Tibial artery (tissue), 4 donors: ENCODE measurements at regions not wholly inside any gene's neighbourhood (a gene's known extent, or its start where the extent isn't known, plus 50 kb on each side); places are given as distances from the start of the nearest gene placed in this dataset.

Experiments
- DNase-seq, 2 donors: peaks; one replicate each; pipeline ENCODE4 v3.0.0-alpha.2; 2019
- H3K27ac ChIP-seq, 2 donors: fragments of 200-600 bp; sonication (generic) in 1 of 2; 1 replicate in 1 of 2; 2 replicates in 1 of 2; pipeline ENCODE4 v1.5.1; 2018 to 2019; ENCODE audit warnings: mild to moderate bottlenecking in 1 of 2
- H3K27me3 ChIP-seq, 2 donors: fragments of 200-600 bp; sonication (generic) in 1 of 2; one replicate each; pipeline versions ENCODE4 v1.5.1 to v1.6.0; 2016 to 2019
- H3K36me3 ChIP-seq, 3 donors: fragments of 200-600 bp; sonication (generic) in 2 of 3; one replicate each; pipeline ENCODE4 v1.5.1; 2016 to 2019; ENCODE audit warnings: mild to moderate bottlenecking in 2 of 3
- H3K4me1 ChIP-seq, 4 donors: fragments of 200-600 bp; sonication (generic) in 2 of 4; 1 replicate in 3 of 4; 2 replicates in 1 of 4; pipeline ENCODE4 v1.5.1; 2016 to 2019
- H3K4me3 ChIP-seq, 2 donors: fragments of 200-600 bp; sonication (generic) in 1 of 2; 1 replicate in 1 of 2; 2 replicates in 1 of 2; pipeline ENCODE4 v1.5.1; 2018 to 2019; ENCODE audit warnings: mild to moderate bottlenecking in 2 of 2
- H3K9me3 ChIP-seq, 3 donors: fragments of 200-600 bp; sonication (generic) in 1 of 3; one replicate each; pipeline ENCODE4 v1.5.1; 2016 to 2019
- CTCF ChIP-seq, 2 experiments: fragments of 200-600 bp in 1 of 2; fragments of 450-650 bp in 1 of 2; IDR thresholded peaks; one replicate each; pipeline ENCODE4 v1.5.1; 2017 to 2019; ENCODE audit warnings: antibody characterized with exemption in 2 of 2, mild to moderate bottlenecking in 1 of 2, moderate library complexity in 1 of 2
- intact Hi-C: fragments of 100-400 bp; cut with DNase I; formaldehyde crosslinking; loops from one replicate; pipeline ENCODE4 v1.15.0; 2023; ENCODE audit warnings: low total_unique reads

GRCh38 chr21:26784974-26785373 lies 60.2 kb downstream of the ADAMTS1 start:
- peak in 1 of 2 donors; percentile 37 for DNase-seq
- Histone ChIP-seq H3K27ac (peak overlapping the region; percentile 50 to 68), H3K27me3 (no peaks in the 10 kb centered on the region), H3K4me3 (no peak overlapping the region), H3K4me1 (peaks cover 0 to 74% (median 47%) of the 10 kb centered on the region in 4 donors), H3K36me3 (no peaks in the 10 kb centered on the region), H3K9me3 (no peaks in the 10 kb centered on the region)
- no peak for TF ChIP-seq CTCF (IDR thresholded peaks at IDR 0.05)
- intact Hi-C loops, result no loop called here

- Histone ChIP-seq H3K4me1 (peaks cover 0 to 61% (median 37%) of the 10 kb centered on the region in 4 donors), H3K4me3 (no peak overlapping the region), H3K36me3 (no peaks in the 10 kb centered on the region), H3K27ac (peak overlapping the region; percentile 50 to 68), H3K9me3 (no peaks in the 10 kb centered on the region), H3K27me3 (no peaks in the 10 kb centered on the region)
- DNase-seq, result no peak
- no peak for TF ChIP-seq CTCF (IDR thresholded peaks at IDR 0.05)
- intact Hi-C loops, result no loop called here
These were observed 61.6 kb downstream of the ADAMTS1 start for GRCh38 chr21:26783466-26784195.

- Histone ChIP-seq H3K27ac (peak overlapping the region; percentile 50 to 68), H3K36me3 (no peaks in the 10 kb centered on the region), H3K27me3 (no peaks in the 10 kb centered on the region), H3K4me3 (no peak overlapping the region), H3K9me3 (no peaks in the 10 kb centered on the region), H3K4me1 (peaks cover 0 to 54% (median 34%) of the 10 kb centered on the region in 4 donors)
- no peak for DNase-seq
- intact Hi-C loops, result no loop called here
- TF ChIP-seq CTCF (IDR thresholded peaks at IDR 0.05), result no peak
These were observed 62.5 kb downstream of the ADAMTS1 start for GRCh38 chr21:26782747-26783146.

GRCh38 chr21:26782331-26782730 lies 62.9 kb downstream of the ADAMTS1 start:
- no peak for DNase-seq
- H3K27ac ChIP-seq, result peak overlapping the region; percentile 50 to 68
- TF ChIP-seq CTCF (IDR thresholded peaks at IDR 0.05), result no peak
- H3K4me3 ChIP-seq, result no peak overlapping the region
- intact Hi-C loops, result no loop called here
- H3K4me1 ChIP-seq, result peaks cover 0 to 54% (median 34%) of the 10 kb centered on the region in 4 donors
- no peaks in the 10 kb centered on the region for H3K27me3 ChIP-seq
- H3K36me3 ChIP-seq, result no peaks in the 10 kb centered on the region
- H3K9me3 ChIP-seq, result no peaks in the 10 kb centered on the region

GRCh38 chr21:26781331-26781730 lies 63.9 kb downstream of the ADAMTS1 start:
- no peaks in the 10 kb centered on the region for H3K36me3 ChIP-seq
- H3K27me3 ChIP-seq, result no peaks in the 10 kb centered on the region
- intact Hi-C loops, result no loop called here
- no peak overlapping the region for H3K4me3 ChIP-seq
- no peak for TF ChIP-seq CTCF (IDR thresholded peaks at IDR 0.05)
- DNase-seq, result no peak
- no peaks in the 10 kb centered on the region for H3K9me3 ChIP-seq
- H3K4me1 ChIP-seq, result peaks cover 0 to 54% (median 34%) of the 10 kb centered on the region in 4 donors
- H3K27ac ChIP-seq, result peak overlapping the region; percentile 50 to 68
